NB4 (cell line): ENCODE measurements at regions not wholly inside any gene's neighbourhood (a gene's known extent, or its start where the extent isn't known, plus 50 kb on each side); places are given as distances from the start of the nearest gene placed in this dataset.

Experiments used
- DNase-seq: peaks from one replicate; pipeline ENCODE4 v3.0.0; 2010; ENCODE audit warnings: low read depth
- H3K4me3 ChIP-seq: one replicate; pipeline ENCODE4 v1.5.1; 2011; ENCODE audit warnings: mild to moderate bottlenecking, low read depth, low read length, moderate library complexity
- MYC ChIP-seq: IDR thresholded peaks from 2 replicates; pipeline ENCODE4 v1.6.1; 2011; ENCODE audit warnings: low read depth, low read length
- POLR2A ChIP-seq: IDR thresholded peaks from 2 replicates; pipeline ENCODE4 v1.6.1; 2011; ENCODE audit warnings: mild to moderate bottlenecking; ENCODE audit not compliant: insufficient read length; ENCODE audit errors: extremely low read depth
- TF ChIP-seq, protein P1 (sequence below): IDR thresholded peaks from one replicate; pipeline ENCODE4 v1.5.1; 2012; ENCODE audit warnings: low read depth, low read length
- TF ChIP-seq, protein P2 (sequence below): IDR thresholded peaks from 2 replicates; pipeline ENCODE4 v1.6.1; 2011; ENCODE audit warnings: low read depth, low read length

DNA sequence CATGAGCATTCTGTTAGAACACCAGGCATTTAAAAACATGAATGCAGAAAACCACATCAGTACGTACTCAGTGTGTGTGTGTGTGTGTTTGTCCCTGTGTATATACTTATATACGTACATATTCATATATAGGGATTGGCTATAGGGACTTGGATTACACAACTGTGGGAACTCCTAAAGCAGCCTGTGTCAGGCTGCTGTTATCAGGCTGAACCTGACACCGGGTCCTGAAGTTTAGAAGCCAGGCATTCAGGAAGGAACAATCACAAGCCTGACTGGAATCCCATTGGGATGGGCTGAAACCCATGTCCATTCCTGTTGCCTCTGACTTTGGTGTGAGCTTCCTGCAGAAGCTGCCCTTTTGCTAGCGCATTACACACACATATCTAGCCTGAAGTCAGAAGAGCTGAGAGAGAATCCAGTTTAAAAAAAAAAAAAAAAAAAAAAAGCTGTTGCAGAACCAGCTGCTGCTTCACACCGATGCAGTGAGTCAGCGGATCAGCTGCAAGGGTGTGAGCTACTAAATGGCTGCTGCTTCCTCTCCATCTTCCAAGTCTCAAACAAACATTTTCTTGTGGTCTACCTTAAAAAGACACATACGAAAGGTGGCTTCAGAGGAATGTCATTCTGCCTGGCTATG, 348.1 kb downstream of the THBS2 start:
- H3K4me3 ChIP-seq: no peak overlapping the region
- DNase-seq: no peak
- no peak for TF ChIP-seq POLR2A
- TF ChIP-seq, protein P1, sequence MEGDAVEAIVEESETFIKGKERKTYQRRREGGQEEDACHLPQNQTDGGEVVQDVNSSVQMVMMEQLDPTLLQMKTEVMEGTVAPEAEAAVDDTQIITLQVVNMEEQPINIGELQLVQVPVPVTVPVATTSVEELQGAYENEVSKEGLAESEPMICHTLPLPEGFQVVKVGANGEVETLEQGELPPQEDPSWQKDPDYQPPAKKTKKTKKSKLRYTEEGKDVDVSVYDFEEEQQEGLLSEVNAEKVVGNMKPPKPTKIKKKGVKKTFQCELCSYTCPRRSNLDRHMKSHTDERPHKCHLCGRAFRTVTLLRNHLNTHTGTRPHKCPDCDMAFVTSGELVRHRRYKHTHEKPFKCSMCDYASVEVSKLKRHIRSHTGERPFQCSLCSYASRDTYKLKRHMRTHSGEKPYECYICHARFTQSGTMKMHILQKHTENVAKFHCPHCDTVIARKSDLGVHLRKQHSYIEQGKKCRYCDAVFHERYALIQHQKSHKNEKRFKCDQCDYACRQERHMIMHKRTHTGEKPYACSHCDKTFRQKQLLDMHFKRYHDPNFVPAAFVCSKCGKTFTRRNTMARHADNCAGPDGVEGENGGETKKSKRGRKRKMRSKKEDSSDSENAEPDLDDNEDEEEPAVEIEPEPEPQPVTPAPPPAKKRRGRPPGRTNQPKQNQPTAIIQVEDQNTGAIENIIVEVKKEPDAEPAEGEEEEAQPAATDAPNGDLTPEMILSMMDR: no peak
- no peak for TF ChIP-seq MYC
- TF ChIP-seq, protein P2, sequence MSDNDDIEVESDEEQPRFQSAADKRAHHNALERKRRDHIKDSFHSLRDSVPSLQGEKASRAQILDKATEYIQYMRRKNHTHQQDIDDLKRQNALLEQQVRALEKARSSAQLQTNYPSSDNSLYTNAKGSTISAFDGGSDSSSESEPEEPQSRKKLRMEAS: no peak

DNA sequence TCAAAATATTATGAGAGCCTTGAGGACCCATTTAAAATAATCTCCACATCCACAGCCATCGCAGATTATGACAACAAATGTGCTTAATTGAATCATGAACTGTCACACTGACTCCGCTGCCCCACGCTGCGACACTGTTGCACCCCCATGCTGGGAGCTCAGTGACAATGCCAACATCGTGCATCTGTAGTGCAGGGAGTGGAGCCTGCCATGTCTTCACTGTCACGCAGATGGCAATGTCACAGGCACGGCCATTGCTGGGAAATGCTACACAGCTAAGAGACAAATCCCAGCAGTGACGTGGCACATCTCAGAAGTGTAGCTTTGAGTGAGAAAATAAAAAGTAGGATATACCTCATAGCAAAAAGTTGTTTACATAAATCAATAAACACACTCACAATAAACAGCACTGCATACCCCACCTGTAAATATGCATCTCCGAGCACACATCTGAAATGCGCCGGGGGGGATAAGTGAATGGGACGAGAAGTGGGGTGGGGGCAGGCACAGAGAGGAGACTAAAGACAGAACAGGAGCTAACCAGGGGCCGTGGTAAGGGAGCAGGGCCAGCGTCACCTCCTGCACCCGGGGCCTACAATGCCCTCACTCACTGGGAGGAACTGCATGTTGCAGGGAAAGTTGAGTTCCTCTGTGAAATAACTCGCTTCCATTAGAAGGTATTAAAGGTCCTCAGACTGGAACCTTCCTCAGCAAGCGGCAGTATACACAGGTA, 349.9 kb downstream of the THBS2 start:
- DNase-seq: no peak
- TF ChIP-seq POLR2A (no peak), MYC (no peak)
- TF ChIP-seq, protein P1: no peak
- TF ChIP-seq, protein P2: no peak

DNA sequence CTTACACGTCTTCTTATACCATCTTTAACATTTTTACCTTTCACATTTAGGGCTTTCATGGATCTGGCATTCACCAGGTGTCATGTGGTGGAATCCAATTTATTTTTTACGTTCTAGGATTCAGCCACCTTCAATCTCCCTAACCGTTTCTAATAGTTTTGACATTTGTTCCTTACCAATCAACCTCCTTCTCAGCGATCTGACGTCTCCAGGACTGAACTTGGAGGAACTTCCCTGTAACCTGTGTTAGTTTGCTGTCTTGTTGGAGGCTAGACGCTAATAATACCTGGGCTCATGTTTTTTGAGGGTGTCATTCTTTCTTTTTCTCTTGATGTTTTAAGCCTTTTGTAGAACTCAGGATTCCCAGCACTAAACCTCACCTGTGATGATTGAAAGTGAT, 351.6 kb downstream of the THBS2 start:
- no peak overlapping the region for H3K4me3 ChIP-seq
- TF ChIP-seq, protein P1: no peak
- TF ChIP-seq POLR2A: no peak
- TF ChIP-seq MYC: no peak
- TF ChIP-seq, protein P2: no peak
- no peak for DNase-seq

More for the DNA sequence above, 349.9 kb downstream of the THBS2 start:
- no peak overlapping the region for H3K4me3 ChIP-seq

DNA sequence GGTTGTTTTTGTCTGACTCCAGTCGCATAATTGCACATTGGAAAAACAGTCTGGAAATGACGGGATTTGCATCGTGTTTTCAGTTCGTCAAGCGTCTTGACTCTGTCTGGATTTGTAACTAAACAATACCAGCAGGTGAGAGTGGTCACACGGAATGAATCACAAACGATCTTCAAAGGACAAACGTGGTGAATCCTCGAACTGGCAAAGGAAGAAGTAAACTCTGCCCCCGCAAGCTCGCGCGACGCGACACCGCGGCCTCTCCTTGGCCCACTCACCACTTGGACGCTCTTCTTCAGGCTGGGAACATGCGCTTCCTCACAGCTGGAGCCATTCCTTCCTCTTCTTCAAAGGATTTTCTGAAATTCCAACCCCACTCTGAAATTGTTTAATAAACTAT, 352.6 kb downstream of the THBS2 start:
- no peak overlapping the region for H3K4me3 ChIP-seq
- DNase-seq: no peak
- TF ChIP-seq, protein P2: no peak
- TF ChIP-seq POLR2A (no peak), MYC (no peak)
- TF ChIP-seq, protein P1: no peak

DNA sequence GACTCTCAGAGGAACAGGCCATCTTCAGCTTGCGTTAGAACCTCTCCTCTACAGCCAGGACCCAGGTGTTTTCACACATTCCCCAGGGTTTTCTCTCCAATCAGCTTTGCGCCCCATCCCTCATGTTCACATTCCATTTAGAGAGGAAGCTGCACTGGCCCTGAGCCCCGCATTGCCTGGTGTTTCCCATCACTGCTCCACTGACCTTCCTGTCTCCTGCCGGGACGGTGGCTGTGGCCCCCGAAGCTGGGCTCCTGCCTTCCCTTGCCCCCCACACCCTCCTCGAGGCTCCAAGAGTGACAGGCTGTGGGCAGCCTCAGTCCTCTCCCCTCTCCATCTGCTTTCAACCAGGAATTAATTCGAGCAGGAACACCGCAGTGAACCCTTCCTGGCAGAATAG, 357.3 kb downstream of the THBS2 start:
- no peak overlapping the region for H3K4me3 ChIP-seq
- no peak for DNase-seq
- TF ChIP-seq POLR2A: no peak
- no peak for TF ChIP-seq MYC
- TF ChIP-seq, protein P1: no peak
- TF ChIP-seq, protein P2: no peak
